IPS DF 6.9 (cell line): ENCODE measurements at regions not wholly inside any gene's neighbourhood (a gene's known extent, or its start where the extent isn't known, plus 50 kb on each side); places are given as distances from the start of the nearest gene placed in this dataset.

ENCODE experiments used
- DNase-seq: peaks from one replicate; pipeline ENCODE4 v3.0.0-alpha.2; 2013; ENCODE audit warnings: low read depth, low spot score
- H3K27ac ChIP-seq: one replicate; pipeline ENCODE4 v1.5.1; 2013; ENCODE audit warnings: low read length, control low read depth
- H3K27me3 ChIP-seq: 2 replicates; pipeline ENCODE4 v1.6.1; 2013; ENCODE audit warnings: mild to moderate bottlenecking, low read length; ENCODE audit not compliant: control insufficient read depth, insufficient read depth
- H3K36me3 ChIP-seq: 2 replicates; pipeline ENCODE4 v1.6.1; 2013; ENCODE audit warnings: low read length; ENCODE audit not compliant: control insufficient read depth, insufficient read depth
- H3K4me1 ChIP-seq: 2 replicates; pipeline ENCODE4 v1.6.1; 2013; ENCODE audit warnings: low read length; ENCODE audit not compliant: control insufficient read depth, insufficient read depth
- H3K4me3 ChIP-seq: 2 replicates; pipeline ENCODE4 v1.5.1; 2013; ENCODE audit warnings: mild to moderate bottlenecking, low read length
- H3K9me3 ChIP-seq: 2 replicates; pipeline ENCODE4 v1.6.1; 2013; ENCODE audit warnings: low read length, inconsistent platforms; ENCODE audit not compliant: control insufficient read depth, insufficient read depth
- whole genome bisulfite sequencing: extraction: QIAGEN DNeasy Blood & Tissue Kit; methylation state at CpG from one replicate; pipeline ENCODE4 v1.1.7; 2013; ENCODE audit warnings: mixed read lengths, missing lambda C conversion rate; ENCODE audit not compliant: insufficient read length, insufficient coverage; 5-methylcytosine and 5-hydroxymethylcytosine counted together

- WGBS = no CpG with 5 or more reads among the region's 1 CpG
Measured at GRCh38 chr5:44661851-44662250, 146.9 kb upstream of the MRPS30 start.

DNA sequence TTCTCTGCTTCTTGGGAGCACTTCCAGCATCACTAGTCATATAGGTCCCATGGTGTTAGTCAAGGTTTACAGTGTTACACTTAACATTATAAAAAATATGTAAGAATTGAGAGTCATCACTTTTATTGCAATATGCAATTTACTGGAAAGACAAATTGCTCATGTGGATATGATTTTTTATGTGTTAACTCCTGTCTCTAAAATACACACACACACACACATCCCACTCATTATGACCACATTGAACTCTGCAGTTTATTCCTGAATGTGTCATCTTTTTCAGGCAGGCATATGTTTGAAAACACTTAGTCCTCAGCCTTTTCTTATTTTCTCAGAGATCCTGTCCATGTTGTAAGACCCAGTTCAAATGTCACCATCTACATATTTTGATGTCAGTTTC is 148.5 kb upstream of the MRPS30 start:
- Histone ChIP-seq H3K36me3 (no peaks in the 10 kb centered on the region), H3K9me3 (no peaks in the 10 kb centered on the region; the same call in none of the 2 replicates), H3K4me3 (no peak overlapping the region), H3K4me1 (no peaks in the 10 kb centered on the region; the same call in 1 of the 2 replicates), H3K27me3 (no peaks in the 10 kb centered on the region), H3K27ac (no peak overlapping the region)
- no peak for DNase-seq

More at GRCh38 chr5:44661851-44662250, 146.9 kb upstream of the MRPS30 start:
- H3K27me3 ChIP-seq = no peaks in the 10 kb centered on the region
- no peak overlapping the region for H3K4me3 ChIP-seq
- H3K4me1 ChIP-seq = no peaks in the 10 kb centered on the region; the same call in 1 of the 2 replicates
- no peak overlapping the region for H3K27ac ChIP-seq
- no peak for DNase-seq
- no peaks in the 10 kb centered on the region for H3K36me3 ChIP-seq
- H3K9me3 ChIP-seq = no peaks in the 10 kb centered on the region; the same call in 1 of the 2 replicates

DNA sequence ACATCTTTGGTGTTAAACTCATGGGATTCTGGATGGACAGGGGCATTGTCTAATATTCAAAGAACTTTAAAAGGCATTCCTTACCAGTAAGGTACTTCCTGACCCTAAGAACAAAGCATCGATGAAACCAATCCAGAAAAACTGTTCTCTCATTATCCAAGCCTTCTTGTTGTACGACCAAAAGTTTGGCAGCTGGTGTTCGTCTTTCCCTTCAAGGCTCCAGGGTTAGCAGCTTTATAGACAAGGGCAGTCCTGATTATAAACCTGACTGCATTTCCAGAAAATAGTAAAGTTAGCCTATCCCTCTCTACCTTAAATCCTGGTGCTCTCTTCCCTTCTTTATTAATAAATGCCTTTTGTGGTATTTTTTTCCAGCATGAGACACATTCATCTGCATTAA is 149.4 kb upstream of the MRPS30 start:
- H3K27me3 ChIP-seq = no peaks in the 10 kb centered on the region
- WGBS = no CpG with 5 or more reads among the region's 3 CpGs
- no peak for DNase-seq
- no peak overlapping the region for H3K27ac ChIP-seq
- H3K36me3 ChIP-seq = no peaks in the 10 kb centered on the region
- H3K4me3 ChIP-seq = no peak overlapping the region
- no peaks in the 10 kb centered on the region; the same call in none of the 2 replicates for H3K9me3 ChIP-seq
- H3K4me1 ChIP-seq = no peaks in the 10 kb centered on the region

DNA sequence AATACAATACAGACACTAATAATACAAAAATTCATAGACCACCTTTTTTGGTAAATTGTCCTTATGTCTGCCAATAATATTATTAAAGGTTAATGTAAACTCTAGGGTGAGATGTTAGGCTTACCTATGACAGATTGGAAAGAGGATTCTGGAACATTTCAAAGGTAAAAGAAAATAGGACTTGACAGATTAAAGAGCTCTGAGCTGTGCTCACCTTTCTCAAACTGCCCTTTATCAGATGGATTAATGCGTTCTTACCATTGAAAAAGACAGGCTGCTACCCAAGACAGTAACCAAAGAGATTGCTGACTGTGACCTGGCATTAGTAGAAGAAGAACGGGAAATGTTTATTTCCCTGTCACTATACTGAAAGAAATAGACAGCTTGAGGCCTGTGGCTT is 156.1 kb upstream of the MRPS30 start:
- no peak overlapping the region for H3K4me3 ChIP-seq
- no peak overlapping the region for H3K27ac ChIP-seq
- no peaks in the 10 kb centered on the region for H3K4me1 ChIP-seq
- DNase-seq = no peak
- H3K27me3 ChIP-seq = no peaks in the 10 kb centered on the region
- WGBS = no CpG with 5 or more reads among the region's 2 CpGs
- H3K36me3 ChIP-seq = no peaks in the 10 kb centered on the region
- H3K9me3 ChIP-seq = no peaks in the 10 kb centered on the region; the same call in 1 of the 2 replicates

- Histone ChIP-seq H3K27ac (no peak overlapping the region), H3K4me1 (no peaks in the 10 kb centered on the region), H3K4me3 (no peak overlapping the region), H3K9me3 (no peaks in the 10 kb centered on the region), H3K36me3 (no peaks in the 10 kb centered on the region), H3K27me3 (no peaks in the 10 kb centered on the region)
- DNase-seq = no peak
- WGBS = no CpG with 5 or more reads among the region's 4 CpGs
Measured at GRCh38 chr5:44646016-44646415, 162.7 kb upstream of the MRPS30 start.

DNA sequence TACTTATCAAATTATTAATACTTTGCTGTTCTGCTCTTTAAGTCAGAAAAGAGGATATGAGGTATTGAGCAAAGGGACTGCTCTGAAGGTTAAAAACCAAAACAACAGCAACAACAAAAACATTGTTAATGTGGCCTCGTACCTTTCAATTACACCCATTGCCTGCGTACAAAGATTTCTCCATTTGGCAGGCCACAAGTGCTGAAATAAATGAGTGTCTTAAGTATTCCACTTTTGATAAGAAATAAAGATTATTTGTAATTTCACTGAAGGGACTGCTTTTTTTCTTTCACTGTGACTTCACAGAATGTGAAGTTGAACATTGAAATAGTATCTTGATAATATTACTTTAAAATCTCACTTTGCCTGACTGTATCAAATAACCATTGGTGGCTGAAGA is 163.2 kb upstream of the MRPS30 start:
- no CpG with 5 or more reads among the region's 2 CpGs for WGBS
- DNase-seq = no peak

DNA sequence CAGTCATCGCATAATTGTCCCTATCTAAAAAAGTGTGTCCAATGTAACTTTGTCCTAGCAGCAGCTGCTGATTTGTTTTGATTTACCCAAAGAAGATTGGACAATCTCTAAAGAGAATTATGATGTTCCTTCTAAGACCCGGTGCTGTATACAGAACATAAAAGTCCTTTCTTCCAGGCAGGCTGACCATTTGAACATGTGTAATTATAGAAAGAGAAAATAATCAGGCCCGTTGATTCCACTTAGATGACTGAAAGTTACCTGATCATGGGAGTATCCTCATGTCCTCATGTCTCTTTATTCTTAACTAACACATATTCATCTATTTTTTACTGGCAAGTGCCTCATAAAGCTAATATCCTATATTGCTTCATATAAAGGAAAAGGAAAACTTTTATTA is 164.1 kb upstream of the MRPS30 start:
- DNase-seq = no peak
- no peak overlapping the region for H3K27ac ChIP-seq
- no CpG with 5 or more reads among the region's 3 CpGs for WGBS
- no peaks in the 10 kb centered on the region for H3K4me1 ChIP-seq
- H3K9me3 ChIP-seq = no peaks in the 10 kb centered on the region
- H3K27me3 ChIP-seq = no peaks in the 10 kb centered on the region
- H3K36me3 ChIP-seq = no peaks in the 10 kb centered on the region
- no peak overlapping the region for H3K4me3 ChIP-seq

More for the DNA sequence above, 163.2 kb upstream of the MRPS30 start:
- no peaks in the 10 kb centered on the region for H3K36me3 ChIP-seq
- H3K27ac ChIP-seq = no peak overlapping the region
- H3K4me1 ChIP-seq = no peaks in the 10 kb centered on the region
- H3K27me3 ChIP-seq = no peaks in the 10 kb centered on the region
- H3K4me3 ChIP-seq = no peak overlapping the region
- no peaks in the 10 kb centered on the region for H3K9me3 ChIP-seq

- Histone ChIP-seq H3K36me3 (no peaks in the 10 kb centered on the region), H3K27ac (no peak overlapping the region), H3K4me3 (no peak overlapping the region), H3K4me1 (no peaks in the 10 kb centered on the region), H3K27me3 (no peaks in the 10 kb centered on the region), H3K9me3 (no peaks in the 10 kb centered on the region)
- WGBS = no CpG with 5 or more reads among the region's 2 CpGs
- DNase-seq = no peak
Measured at GRCh38 chr5:44641820-44642219, 166.9 kb upstream of the MRPS30 start.

DNA sequence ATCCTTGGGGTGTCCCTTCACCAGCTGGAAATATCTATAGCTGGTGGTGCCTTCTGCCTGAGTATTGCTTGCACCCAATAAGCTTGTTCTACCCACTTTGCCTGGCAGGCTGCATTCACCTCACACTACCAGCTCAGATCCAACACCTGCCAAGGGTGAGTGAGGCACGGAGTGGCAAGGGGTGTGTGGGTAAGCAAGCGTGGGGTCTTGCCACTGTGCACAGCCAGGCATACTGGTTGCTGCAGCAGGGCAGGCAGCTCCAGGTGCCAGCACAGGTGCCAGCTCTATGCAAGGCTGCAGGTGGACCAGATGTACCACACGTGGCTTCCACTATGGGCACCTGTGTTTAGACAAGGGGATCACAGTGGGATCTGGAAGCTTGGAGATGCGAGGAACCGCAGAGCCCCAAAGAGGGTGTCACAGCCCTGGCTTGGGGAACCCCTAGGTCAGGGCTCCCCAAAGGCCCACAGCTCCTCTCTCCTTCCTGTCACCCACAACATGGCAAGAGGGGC is 167.7 kb upstream of the MRPS30 start:
- Histone ChIP-seq H3K27ac (no peak overlapping the region), H3K4me3 (no peak overlapping the region), H3K4me1 (no peaks in the 10 kb centered on the region), H3K9me3 (no peaks in the 10 kb centered on the region), H3K27me3 (no peaks in the 10 kb centered on the region), H3K36me3 (no peaks in the 10 kb centered on the region)
- WGBS = no CpG with 5 or more reads among the region's 5 CpGs
- DNase-seq = no peak

DNA sequence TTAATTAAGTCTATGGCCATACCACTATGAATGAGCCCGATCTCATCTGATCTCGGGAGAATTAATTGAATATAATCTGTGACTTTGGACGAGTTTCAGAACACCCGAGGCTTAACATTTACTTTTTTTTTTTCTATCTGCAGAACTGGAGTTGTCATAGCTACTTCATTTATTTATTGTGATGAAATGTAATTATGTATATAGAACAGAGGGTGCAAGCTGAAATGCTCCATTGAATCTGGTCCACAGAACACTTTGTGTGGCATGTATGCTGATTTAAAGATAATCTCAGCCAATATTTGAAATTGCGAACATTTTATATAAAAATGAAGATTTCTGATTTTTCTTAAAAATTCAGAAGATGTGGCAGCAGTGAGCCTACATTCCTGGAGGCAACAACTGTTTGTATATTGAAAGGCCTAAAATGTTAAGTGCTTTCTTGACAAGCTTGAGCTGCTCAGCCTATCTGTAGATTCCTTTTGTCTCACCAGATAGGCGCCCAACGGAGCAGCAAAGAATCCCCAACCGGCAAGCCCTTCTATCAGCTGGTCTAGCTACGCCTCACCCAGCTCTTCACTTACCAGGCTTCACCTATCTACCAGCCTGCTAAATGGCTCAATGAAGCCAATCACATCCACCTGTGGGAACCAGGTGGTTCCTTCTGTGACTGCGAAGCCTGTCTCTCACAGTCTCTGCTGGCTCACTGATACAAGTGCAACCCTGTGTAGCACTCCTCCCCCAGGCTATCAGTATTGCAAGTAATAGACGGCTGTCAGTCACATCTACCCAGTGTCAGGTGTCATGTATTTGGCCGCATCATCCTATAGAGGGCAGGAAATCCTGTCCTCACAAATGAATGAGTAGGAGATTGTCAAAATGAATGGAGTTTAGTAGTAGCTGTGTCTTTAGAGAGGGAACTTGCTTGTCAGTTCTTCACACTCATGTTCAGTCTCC is 170.6 kb upstream of the MRPS30 start:
- Histone ChIP-seq H3K27me3 (no peaks in the 10 kb centered on the region), H3K4me3 (no peak overlapping the region), H3K36me3 (no peaks in the 10 kb centered on the region), H3K4me1 (no peaks in the 10 kb centered on the region), H3K27ac (no peak overlapping the region), H3K9me3 (no peaks in the 10 kb centered on the region)
- no CpG with 5 or more reads among the region's 12 CpGs for WGBS
- no peak for DNase-seq
